A673 (cell line): ENCODE measurements at regions not wholly inside any gene's neighbourhood (a gene's known extent, or its start where the extent isn't known, plus 50 kb on each side); places are given as distances from the start of the nearest gene placed in this dataset.

ENCODE experiments used
- BruUV-seq: library from RNA; stranded (reverse); fragments of 400-500 nt; replicated peaks from 2 replicates; lab custom pipeline; 2021; lab: Mats Ljungman, UMichigan
- CTCF ChIA-PET: fragments of 300-600 bp; sonication (Branson Sonifier 250); formaldehyde crosslinking; loops from one replicate; lab custom pipeline; 2022; ENCODE audit warnings: antibody characterized with exemption; lab: Charles Lee
- POLR2A ChIA-PET: fragments of 300-600 bp; sonication (Branson Sonifier 250); formaldehyde crosslinking; loops from one replicate; lab custom pipeline; 2022; ENCODE audit warnings: antibody characterized with exemption; ENCODE audit not compliant: low non-redundant PET; lab: Charles Lee
- DNase-seq: peaks from one replicate; pipeline ENCODE4 v3.0.0-alpha.2; 2015; ENCODE audit warnings: low spot score
- H3K27ac ChIP-seq: fragments of 200-600 bp; sonication (generic); 2 replicates; pipeline ENCODE4 v1.5.1; 2016; ENCODE audit warnings: mixed run types, low read depth, mild to moderate bottlenecking, mixed read lengths, antibody characterized with exemption, low read length; ENCODE audit not compliant: poor library complexity, severe bottlenecking
- H3K27me3 ChIP-seq: fragments of 200-600 bp; sonication (generic); replicated peaks from 2 replicates; pipeline ENCODE4 v1.6.1; 2017; ENCODE audit warnings: mixed run types, low read depth, mild to moderate bottlenecking, mixed read lengths, antibody characterized with exemption, low read length; ENCODE audit not compliant: insufficient read depth, poor library complexity
- H3K36me3 ChIP-seq: fragments of 200-600 bp; sonication (generic); 2 replicates; pipeline ENCODE4 v1.6.1; 2016; ENCODE audit warnings: mixed run types, mild to moderate bottlenecking, mixed read lengths, antibody characterized with exemption, low read length; ENCODE audit not compliant: insufficient read depth, poor library complexity, severe bottlenecking
- H3K4me1 ChIP-seq: fragments of 200-600 bp; sonication (generic); 2 replicates; pipeline ENCODE4 v1.6.1; 2017; ENCODE audit warnings: mixed run types, mild to moderate bottlenecking, mixed read lengths, antibody characterized with exemption, low read length; ENCODE audit not compliant: insufficient read depth, poor library complexity, severe bottlenecking
- H3K4me3 ChIP-seq: fragments of 200-600 bp; sonication (generic); 2 replicates; pipeline ENCODE4 v1.5.1; 2016; ENCODE audit warnings: low read depth, mixed run types, mild to moderate bottlenecking, mixed read lengths, low read length; ENCODE audit not compliant: poor library complexity, severe bottlenecking
- H3K9me3 ChIP-seq: fragments of 200-600 bp; sonication (generic); 2 replicates; pipeline ENCODE4 v1.6.1; 2016; ENCODE audit warnings: mixed run types, low read depth, mild to moderate bottlenecking, mixed read lengths, antibody characterized with exemption, low read length; ENCODE audit not compliant: poor library complexity, severe bottlenecking
- EZH2 ChIP-seq: fragments of 200-600 bp; sonication (generic); IDR thresholded peaks from 2 replicates; pipeline ENCODE4 v1.6.1; 2017; ENCODE audit warnings: borderline replicate concordance, low read depth, mild to moderate bottlenecking, mixed read lengths, antibody characterized with exemption, low read length; ENCODE audit not compliant: poor library complexity, severe bottlenecking
- intact Hi-C: fragments of 100-400 bp; cut with micrococcal nuclease; formaldehyde crosslinking; loops from one replicate; pipeline ENCODE4 v1.10.0; 2022; ENCODE audit not compliant: unreplicated experiment
- TF ChIP-seq, protein P1 (sequence below): fragments of 300-800, 200-600 bp; sonication (generic); conservative IDR thresholded peaks from 2 replicates; pipeline ENCODE4 v1.5.1; 2017; ENCODE audit warnings: low read depth, mild to moderate bottlenecking, antibody characterized with exemption, low read length, moderate library complexity, mixed read lengths

DNA sequence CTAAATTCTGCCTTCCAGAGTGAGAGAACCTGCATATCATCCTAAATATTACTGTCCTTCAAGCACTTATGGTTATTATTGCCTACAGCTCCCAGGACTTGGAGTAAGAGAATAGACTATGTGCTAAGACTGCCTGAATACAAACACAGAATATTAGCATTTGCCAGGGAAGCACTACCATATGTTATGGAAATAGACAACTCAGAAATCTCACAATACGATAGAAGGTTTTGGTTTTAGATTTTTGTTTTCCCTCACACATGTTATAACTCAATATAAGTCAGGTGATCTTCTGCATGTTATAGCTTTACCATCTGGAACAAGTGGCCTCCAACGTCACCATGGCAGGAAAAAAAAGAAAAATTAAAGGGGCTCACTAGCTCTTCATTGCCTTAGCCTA is 413.9 kb downstream of the LRRIQ3 start:
- ChIA-PET POLR2A (no interaction called here), CTCF (no interaction called here)
- TF ChIP-seq, protein P1, sequence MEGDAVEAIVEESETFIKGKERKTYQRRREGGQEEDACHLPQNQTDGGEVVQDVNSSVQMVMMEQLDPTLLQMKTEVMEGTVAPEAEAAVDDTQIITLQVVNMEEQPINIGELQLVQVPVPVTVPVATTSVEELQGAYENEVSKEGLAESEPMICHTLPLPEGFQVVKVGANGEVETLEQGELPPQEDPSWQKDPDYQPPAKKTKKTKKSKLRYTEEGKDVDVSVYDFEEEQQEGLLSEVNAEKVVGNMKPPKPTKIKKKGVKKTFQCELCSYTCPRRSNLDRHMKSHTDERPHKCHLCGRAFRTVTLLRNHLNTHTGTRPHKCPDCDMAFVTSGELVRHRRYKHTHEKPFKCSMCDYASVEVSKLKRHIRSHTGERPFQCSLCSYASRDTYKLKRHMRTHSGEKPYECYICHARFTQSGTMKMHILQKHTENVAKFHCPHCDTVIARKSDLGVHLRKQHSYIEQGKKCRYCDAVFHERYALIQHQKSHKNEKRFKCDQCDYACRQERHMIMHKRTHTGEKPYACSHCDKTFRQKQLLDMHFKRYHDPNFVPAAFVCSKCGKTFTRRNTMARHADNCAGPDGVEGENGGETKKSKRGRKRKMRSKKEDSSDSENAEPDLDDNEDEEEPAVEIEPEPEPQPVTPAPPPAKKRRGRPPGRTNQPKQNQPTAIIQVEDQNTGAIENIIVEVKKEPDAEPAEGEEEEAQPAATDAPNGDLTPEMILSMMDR = no peak
- TF ChIP-seq EZH2 = no peak
- no TSS peak for BruUV-seq
- H3K36me3 ChIP-seq = no peaks in the 10 kb centered on the region
- H3K9me3 ChIP-seq = no peaks in the 10 kb centered on the region
- H3K4me3 ChIP-seq = no peak overlapping the region
- H3K27ac ChIP-seq = no peak overlapping the region
- intact Hi-C loops = no loop called here
- H3K4me1 ChIP-seq = no peaks in the 10 kb centered on the region
- no peaks in the 10 kb centered on the region for H3K27me3 ChIP-seq
- DNase-seq = no peak

DNA sequence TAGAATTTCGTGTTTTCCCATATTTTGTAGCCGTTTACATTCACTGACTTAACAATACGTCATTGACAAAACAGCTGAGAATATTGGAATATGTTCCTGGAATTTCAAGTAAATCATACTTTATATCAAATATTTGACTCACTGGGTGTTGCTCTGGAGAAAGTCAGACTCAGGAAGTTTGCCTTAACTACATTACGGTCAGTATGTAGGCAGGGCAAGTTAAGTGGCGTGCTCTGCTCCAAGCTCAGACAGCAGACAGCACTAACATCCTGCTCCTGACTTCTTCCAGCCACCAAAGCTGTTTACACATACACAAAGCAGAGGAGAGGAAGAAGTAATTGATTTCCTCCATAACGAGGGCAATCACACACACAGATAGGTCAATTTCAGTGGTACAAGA is 414.6 kb downstream of the LRRIQ3 start:
- intact Hi-C loops = no loop called here
- BruUV-seq = no TSS peak
- no peak for DNase-seq
- Histone ChIP-seq H3K36me3 (no peaks in the 10 kb centered on the region), H3K9me3 (no peaks in the 10 kb centered on the region), H3K27ac (no peak overlapping the region), H3K4me3 (no peak overlapping the region), H3K27me3 (no peaks in the 10 kb centered on the region), H3K4me1 (no peaks in the 10 kb centered on the region)
- TF ChIP-seq, protein P1 = no peak
- TF ChIP-seq EZH2 = no peak
- ChIA-PET POLR2A (no interaction called here), CTCF (no interaction called here)

DNA sequence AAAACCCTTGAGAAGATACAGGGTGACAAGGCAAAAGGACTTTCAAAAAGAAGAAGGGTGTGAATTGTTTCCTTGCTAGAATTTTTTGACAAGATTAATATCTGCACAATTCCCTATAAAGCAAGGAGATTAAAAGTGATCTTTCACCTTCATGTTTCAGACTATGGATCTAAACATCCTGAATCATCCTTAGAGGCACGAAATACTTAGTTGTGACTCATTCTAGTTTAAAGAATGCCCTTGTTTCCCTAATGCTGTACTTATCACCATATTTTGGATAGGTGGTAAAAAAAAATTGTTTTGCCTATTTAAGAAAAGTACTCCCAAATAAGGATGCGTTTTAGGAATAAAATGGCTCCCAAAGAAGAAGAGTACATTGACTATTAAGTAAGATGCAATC is 415.1 kb downstream of the LRRIQ3 start:
- intact Hi-C loops = no loop called here
- ChIA-PET CTCF (no interaction called here), POLR2A (no interaction called here)
- Histone ChIP-seq H3K27me3 (no peaks in the 10 kb centered on the region), H3K9me3 (no peaks in the 10 kb centered on the region), H3K4me1 (no peaks in the 10 kb centered on the region), H3K27ac (no peak overlapping the region), H3K36me3 (no peaks in the 10 kb centered on the region), H3K4me3 (no peak overlapping the region)
- TF ChIP-seq EZH2 = no peak
- TF ChIP-seq, protein P1 = no peak
- no peak for DNase-seq
- BruUV-seq = no TSS peak

DNA sequence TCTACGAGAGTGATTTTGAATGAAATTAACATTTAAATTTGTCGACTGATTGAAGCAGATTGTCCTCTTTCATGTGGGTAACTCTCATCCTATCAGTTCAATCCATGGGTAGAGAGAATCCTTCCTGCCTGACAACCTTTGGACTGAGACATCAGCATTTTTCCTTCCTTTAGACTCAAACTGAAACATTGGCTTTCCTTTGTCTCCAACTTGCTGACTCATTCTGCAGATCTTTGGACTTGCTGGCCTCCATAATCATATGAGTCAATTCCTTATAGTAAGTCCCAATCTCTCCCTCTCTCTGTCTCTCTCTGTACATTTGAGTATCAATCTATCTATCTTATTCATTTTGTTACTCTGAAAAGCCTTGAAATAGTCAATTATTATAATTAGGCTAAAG is 416.7 kb downstream of the LRRIQ3 start:
- no TSS peak for BruUV-seq
- Histone ChIP-seq H3K36me3 (no peaks in the 10 kb centered on the region), H3K9me3 (no peaks in the 10 kb centered on the region), H3K27ac (no peak overlapping the region), H3K4me3 (no peak overlapping the region), H3K27me3 (no peaks in the 10 kb centered on the region), H3K4me1 (no peaks in the 10 kb centered on the region)
- CTCF ChIA-PET = no interaction called here
- no peak for DNase-seq
- intact Hi-C loops = no loop called here
- TF ChIP-seq, protein P1 = no peak
- TF ChIP-seq EZH2 = no peak
- POLR2A ChIA-PET = no interaction called here
